Common myeloid progenitor, CD34-positive (primary cell): ENCODE measurements at regions not wholly inside any gene's neighbourhood (a gene's known extent, or its start where the extent isn't known, plus 50 kb on each side); places are given as distances from the start of the nearest gene placed in this dataset.

Experiments
- CTCF ChIA-PET: fragments of 350-600 bp; sonication (Branson Sonifier 250); formaldehyde crosslinking; loops from one replicate; lab custom pipeline; 2021; ENCODE audit warnings: antibody characterized with exemption; lab: Charles Lee
- POLR2A ChIA-PET: fragments of 350-600 bp; sonication (Branson Sonifier 250); formaldehyde crosslinking; loops from one replicate; lab custom pipeline; 2021; ENCODE audit warnings: antibody characterized with exemption; lab: Charles Lee
- DNase-seq, 3 donors: peaks; one replicate each; pipeline versions ENCODE4 v3.0.0 to v3.0.0-alpha.2; 2013
- H3K27ac ChIP-seq, 2 experiments: 1 replicate in 1 of 2; 2 replicates in 1 of 2; pipeline ENCODE4 v1.7.0; 2013; ENCODE audit warnings: inconsistent platforms in 2 of 2, low read length in 2 of 2, mild to moderate bottlenecking in 2 of 2, low read depth in 1 of 2, moderate library complexity in 1 of 2; ENCODE audit not compliant: severe bottlenecking in 2 of 2, insufficient read depth in 1 of 2, poor library complexity in 1 of 2
- H3K27me3 ChIP-seq, 5 experiments: replicated peaks in 2 of 5; 1 replicate in 3 of 5; 2 replicates in 2 of 5; pipeline versions ENCODE4 v1.6.1 to v1.7.0; 2013; ENCODE audit warnings: low read length in 4 of 5, mild to moderate bottlenecking in 2 of 5, moderate library complexity in 2 of 5, inconsistent platforms in 1 of 5; ENCODE audit not compliant: insufficient read depth in 5 of 5, control insufficient read depth in 4 of 5
- H3K36me3 ChIP-seq, 4 experiments: 1 replicate in 2 of 4; 2 replicates in 2 of 4; pipeline versions ENCODE4 v1.6.1 to v1.7.0; 2013; ENCODE audit warnings: low read length in 3 of 4, control low read depth in 1 of 4, mild to moderate bottlenecking in 1 of 4; ENCODE audit not compliant: control insufficient read depth in 4 of 4, insufficient read depth in 4 of 4
- H3K4me1 ChIP-seq, 4 experiments: 1 replicate in 3 of 4; 2 replicates in 1 of 4; pipeline versions ENCODE4 v1.6.1 to v1.7.1; 2013; ENCODE audit warnings: low read length in 3 of 4, mild to moderate bottlenecking in 3 of 4, control low read depth in 1 of 4, inconsistent platforms in 1 of 4, moderate library complexity in 1 of 4; ENCODE audit not compliant: control insufficient read depth in 4 of 4, insufficient read depth in 4 of 4; ENCODE audit errors: control extremely low read depth in 1 of 4
- H3K4me3 ChIP-seq, 7 experiments: 1 replicate in 4 of 7; 2 replicates in 3 of 7; pipeline versions ENCODE4 v1.5.1 to v1.7.0; 2013; ENCODE audit warnings: mild to moderate bottlenecking in 7 of 7, low read length in 6 of 7, moderate library complexity in 6 of 7, inconsistent platforms in 2 of 7, low read depth in 2 of 7, control low read depth in 1 of 7; ENCODE audit not compliant: insufficient read depth in 4 of 7, control insufficient read depth in 1 of 7; ENCODE audit errors: extremely low read depth in 1 of 7
- H3K9me3 ChIP-seq, 5 experiments: 1 replicate in 4 of 5; 2 replicates in 1 of 5; pipeline versions ENCODE4 v1.6.1 to v1.7.1; 2013; ENCODE audit warnings: low read length in 4 of 5, mild to moderate bottlenecking in 2 of 5, inconsistent platforms in 1 of 5, low read depth in 1 of 5, moderate library complexity in 1 of 5; ENCODE audit not compliant: control insufficient read depth in 4 of 5, insufficient read depth in 2 of 5; ENCODE audit errors: control extremely low read depth in 1 of 5
- WGBS: methylation state at CpG from one replicate; pipeline ENCODE4 v1.1.5; 2013; ENCODE audit not compliant: insufficient coverage; 5-methylcytosine and 5-hydroxymethylcytosine counted together

GRCh38 chr3:104687362-104687761 lies 679.3 kb upstream of the ALCAM start:
- no peak overlapping the region for H3K4me3 ChIP-seq
- CTCF ChIA-PET: no interaction called here
- no peak for DNase-seq
- no peaks in the 10 kb centered on the region for H3K27me3 ChIP-seq
- no peaks in the 10 kb centered on the region for H3K9me3 ChIP-seq
- no peak overlapping the region for H3K27ac ChIP-seq
- WGBS: 100% methylated on average over 11 of the region's 11 CpGs
- no peaks in the 10 kb centered on the region for H3K36me3 ChIP-seq
- no peaks in the 10 kb centered on the region for H3K4me1 ChIP-seq
- POLR2A ChIA-PET: no interaction called here

GRCh38 chr3:104696470-104696869 lies 670.2 kb upstream of the ALCAM start:
- no peak for DNase-seq
- Histone ChIP-seq H3K27me3 (no peaks in the 10 kb centered on the region), H3K27ac (no peak overlapping the region), H3K9me3 (peaks cover 0 to 7% (median 0%) of the 10 kb centered on the region in 5 experiments), H3K4me3 (no peak overlapping the region), H3K4me1 (no peaks in the 10 kb centered on the region), H3K36me3 (no peaks in the 10 kb centered on the region)
- CTCF ChIA-PET: no interaction called here
- 79% methylated on average over 8 of the region's 8 CpGs for WGBS
- POLR2A ChIA-PET: no interaction called here

- H3K27me3 ChIP-seq: no peaks in the 10 kb centered on the region
- no peak overlapping the region for H3K4me3 ChIP-seq
- 90% methylated on average over 5 of the region's 6 CpGs for WGBS
- DNase-seq: no peak
- ChIA-PET POLR2A (no interaction called here), CTCF (no interaction called here)
- no peaks in the 10 kb centered on the region for H3K9me3 ChIP-seq
- H3K4me1 ChIP-seq: no peaks in the 10 kb centered on the region
- H3K27ac ChIP-seq: no peak overlapping the region
- no peaks in the 10 kb centered on the region for H3K36me3 ChIP-seq
Observed at GRCh38 chr3:104711406-104711805, 655.3 kb upstream of the ALCAM start.

- POLR2A ChIA-PET: no interaction called here
- no peak for DNase-seq
- Histone ChIP-seq H3K9me3 (no peaks in the 10 kb centered on the region), H3K36me3 (no peaks in the 10 kb centered on the region), H3K4me3 (no peak overlapping the region), H3K27me3 (no peaks in the 10 kb centered on the region), H3K4me1 (peaks cover 0 to 5% (median 2%) of the 10 kb centered on the region in 4 experiments), H3K27ac (no peak overlapping the region)
- no CpG with 5 or more reads among the region's 1 CpG for WGBS
- CTCF ChIA-PET: no interaction called here
Observed at GRCh38 chr3:104715972-104716371, 650.7 kb upstream of the ALCAM start.

- H3K4me1 ChIP-seq: peaks cover 0 to 5% (median 2%) of the 10 kb centered on the region in 4 experiments
- H3K27ac ChIP-seq: no peak overlapping the region
- no peaks in the 10 kb centered on the region for H3K36me3 ChIP-seq
- no peak overlapping the region for H3K4me3 ChIP-seq
- H3K27me3 ChIP-seq: no peaks in the 10 kb centered on the region
- no CpG with 5 or more reads among the region's 3 CpGs for WGBS
- H3K9me3 ChIP-seq: no peaks in the 10 kb centered on the region
- DNase-seq: peak in 2 of 3 donors; percentile 9 to 23
- POLR2A ChIA-PET: interaction anchor here (0.7 kb wide), 1 partner anchor 16 kb away, joined by 3 read pairs; no protein-coding TSS in a partner anchor
- CTCF ChIA-PET: no interaction called here
Observed at GRCh38 chr3:104717828-104718196, 648.9 kb upstream of the ALCAM start.

- no peak overlapping the region for H3K27ac ChIP-seq
- no peaks in the 10 kb centered on the region for H3K27me3 ChIP-seq
- H3K36me3 ChIP-seq: no peaks in the 10 kb centered on the region
- no peaks in the 10 kb centered on the region for H3K4me1 ChIP-seq
- no peak for DNase-seq
- ChIA-PET CTCF (no interaction called here), POLR2A (no interaction called here)
- H3K4me3 ChIP-seq: no peak overlapping the region
- 93% methylated on average over 2 of the region's 4 CpGs for WGBS
- no peaks in the 10 kb centered on the region for H3K9me3 ChIP-seq
Observed at GRCh38 chr3:104723000-104723399, 643.7 kb upstream of the ALCAM start.

- Histone ChIP-seq H3K27me3 (no peaks in the 10 kb centered on the region), H3K36me3 (no peaks in the 10 kb centered on the region), H3K4me3 (no peak overlapping the region), H3K27ac (no peak overlapping the region), H3K9me3 (no peaks in the 10 kb centered on the region), H3K4me1 (no peaks in the 10 kb centered on the region)
- 100% methylated on average over 1 of the region's 3 CpGs for WGBS
- DNase-seq: no peak
- CTCF ChIA-PET: no interaction called here
- POLR2A ChIA-PET: no interaction called here
Observed at GRCh38 chr3:104731074-104731473, 635.6 kb upstream of the ALCAM start.
